ENCODE measurements at regions not wholly inside any gene's neighbourhood (a gene's known extent, or its start where the extent isn't known, plus 50 kb on each side); places are given as distances from the start of the nearest gene placed in this dataset.

- no peak overlapping the region for H4K8ac ChIP-seq (ENCODE audit: low read depth in 2 of 2, low read length in 2 of 2)
- no peak overlapping the region for H2BK15ac ChIP-seq (ENCODE audit: low read depth, low read length)
- CTCF ChIA-PET = no interaction called here
- no peak for DNase-seq
- H3K36me3 ChIP-seq (ENCODE audit: control insufficient read depth, insufficient read depth, low read length) = no peaks in the 10 kb centered on the region
- no peak overlapping the region for H2AK9ac ChIP-seq (replicated peaks; ENCODE audit: low read depth, low read length, poor library complexity)
- H3K56ac ChIP-seq (ENCODE audit: extremely low read depth, insufficient read depth, low read length) = no peak overlapping the region
- H3K4ac ChIP-seq (ENCODE audit: low read depth, low read length) = no peak overlapping the region
- no peak overlapping the region for H3K4me3 ChIP-seq (ENCODE audit: insufficient read depth, low read depth, low read length)
- ATAC-seq (ENCODE audit: low read depth) = no peak
- H4K20me1 ChIP-seq (ENCODE audit: insufficient read depth, low read length) = no peaks in the 10 kb centered on the region
- H3K4me1 ChIP-seq (ENCODE audit: control insufficient read depth, insufficient read depth, low read length) = no peaks in the 10 kb centered on the region
- in situ Hi-C loops (cut with MboI; ENCODE audit: low sequenced_read_pairs) = no loop called here
- H3K4me2 ChIP-seq (ENCODE audit: low read depth, low read length) = no peak overlapping the region
- no peak overlapping the region for H4K5ac ChIP-seq (ENCODE audit: low read depth, low read length)
- H3K79me1 ChIP-seq (ENCODE audit: low read depth in 1 of 2, low read length in 2 of 2) = no peaks in the 10 kb centered on the region
- dilution Hi-C loops (cut with HindIII; ENCODE audit: low sequenced_read_pairs, unreplicated experiment) = no loop called here
- WGBS, 2 experiments (ENCODE audit: extremely low coverage in 2 of 2, insufficient read length in 1 of 2) = no CpG with 5 or more reads among the region's 5 CpGs
- H3K23ac ChIP-seq (ENCODE audit: low read depth, low read length) = no peak overlapping the region
- H3K18ac ChIP-seq (ENCODE audit: low read depth, low read length) = no peak overlapping the region
- H3K27ac ChIP-seq (ENCODE audit: insufficient read depth, low read length) = no peak overlapping the region
- no peaks in the 10 kb centered on the region for H3K9me1 ChIP-seq (ENCODE audit: insufficient read depth, low read length)
- no peak overlapping the region for H2BK5ac ChIP-seq (ENCODE audit: low read depth, low read length, poor library complexity, severe bottlenecking)
- H3K27me3 ChIP-seq (ENCODE audit: control insufficient read depth, insufficient read depth, low read length) = no peaks in the 10 kb centered on the region
- H2AK5ac ChIP-seq (ENCODE audit: low read depth, low read length) = no peak overlapping the region
- no TSS peak for BruUV-seq (replicated peaks)
- H2BK20ac ChIP-seq (ENCODE audit: low read depth, low read length) = no peak overlapping the region
- H3K9ac ChIP-seq (ENCODE audit: low read depth, low read length) = no peak overlapping the region
- no peak overlapping the region for H2BK120ac ChIP-seq (ENCODE audit: low read depth, low read length)
- no peak for TF ChIP-seq RFX5 (IDR thresholded peaks at IDR 0.05; ENCODE audit: low read depth, low read length)
- no peak for TF ChIP-seq MAFK (IDR thresholded peaks at IDR 0.05; ENCODE audit: low read depth, low read length)
- no peak for TF ChIP-seq CEBPB (IDR thresholded peaks at IDR 0.05; ENCODE audit: low read depth, low read length)
- no peak for TF ChIP-seq POLR2A (IDR thresholded peaks at IDR 0.05; ENCODE audit: low read depth, low read length)
- no peak for TF ChIP-seq FOS (IDR thresholded peaks at IDR 0.05; ENCODE audit: low read depth, low read length)
- TF ChIP-seq RCOR1 (IDR thresholded peaks at IDR 0.05; ENCODE audit: insufficient replicate concordance, low read length) = no peak
- no peak for TF ChIP-seq SMC3 (IDR thresholded peaks at IDR 0.05; ENCODE audit: low read depth, low read length)
- TF ChIP-seq ELK1 (IDR thresholded peaks at IDR 0.05; ENCODE audit: borderline replicate concordance, low read depth, low read length) = no peak
- no peak for TF ChIP-seq MXI1 (IDR thresholded peaks at IDR 0.05; ENCODE audit: borderline replicate concordance, low read depth, low read length)
- H2AFZ ChIP-seq (replicated peaks; ENCODE audit: low read length, poor library complexity) = no peak overlapping the region
- intact Hi-C loops (cut with micrococcal nuclease) = no loop called here
- peaks cover 65% of the 10 kb centered on the region for H3K9me3 ChIP-seq (ENCODE audit: control insufficient read depth, insufficient read depth, low read length)
- POLR2A ChIA-PET (ENCODE audit: unreplicated experiment) = no interaction called here
- H4K91ac ChIP-seq (ENCODE audit: insufficient read depth, low read depth, low read length) = no peak overlapping the region
- H3K14ac ChIP-seq (replicated peaks; ENCODE audit: low read depth, low read length) = no peak overlapping the region
These were observed 750.7 kb downstream of the BRD1 start for GRCh38 chr22:49077036-49077393.

All from IMR-90 (cell line).